PC-3 (cell line): ENCODE measurements at regions not wholly inside any gene's neighbourhood (a gene's known extent, or its start where the extent isn't known, plus 50 kb on each side); places are given as distances from the start of the nearest gene placed in this dataset.

Experiments
- CTCF ChIP-seq: fragments of 300-600 bp; sonication (generic); conservative IDR thresholded peaks from 2 replicates; pipeline ENCODE4 v1.5.1; 2017; ENCODE audit warnings: antibody characterized with exemption, low read depth, mild to moderate bottlenecking, low read length
- EZH2 ChIP-seq: fragments of 300-600 bp; sonication (generic); IDR thresholded peaks from one replicate; pipeline ENCODE4 v1.6.1; 2017; ENCODE audit warnings: antibody characterized with exemption, mild to moderate bottlenecking, low read length; ENCODE audit not compliant: unreplicated experiment
- EZH2phosphoT487 ChIP-seq: fragments of 300-600 bp; sonication (generic); IDR thresholded peaks from 2 replicates; pipeline ENCODE4 v1.6.1; 2018; ENCODE audit warnings: mild to moderate bottlenecking, antibody characterized with exemption, low read length, borderline replicate concordance

- TF ChIP-seq EZH2 (no peak), EZH2phosphoT487 (no peak), CTCF (no peak)
Observed at GRCh38 chr2:59046401-59047372, 805.6 kb upstream of the FANCL start.
